Peyer's patch (tissue), 4 donors: ENCODE measurements at regions not wholly inside any gene's neighbourhood (a gene's known extent, or its start where the extent isn't known, plus 50 kb on each side); places are given as distances from the start of the nearest gene placed in this dataset.
"Not testable (repeated sequence)": the region's sequence is repeated elsewhere in the genome, so short reads cannot be mapped to it uniquely, and the experiment has no call there.

ENCODE experiments used
- DNase-seq, 3 donors: peaks; one replicate each; pipeline ENCODE4 v3.0.0-alpha.2; 2017 to 2019
- H3K27ac ChIP-seq, 4 donors: fragments of 200-600 bp; sonication (generic); one replicate each; pipeline ENCODE4 v1.5.1; 2016 to 2019
- H3K27me3 ChIP-seq, 2 donors: fragments of 200-600 bp; sonication (generic); one replicate each; pipeline ENCODE4 v1.5.1; 2019
- H3K36me3 ChIP-seq, 3 donors: fragments of 200-600 bp; sonication (generic); one replicate each; pipeline ENCODE4 v1.5.1; 2016 to 2019
- H3K4me1 ChIP-seq, 4 donors: fragments of 200-600 bp; sonication (generic); one replicate each; pipeline ENCODE4 v1.5.1; 2016 to 2019
- H3K4me3 ChIP-seq, 4 donors: fragments of 200-600 bp; sonication (generic); 1 replicate in 3 of 4; 2 replicates in 1 of 4; pipeline ENCODE4 v1.5.1; 2016 to 2019; ENCODE audit warnings: mild to moderate bottlenecking in 1 of 4
- H3K9me3 ChIP-seq, 4 donors: fragments of 200-600 bp; sonication (generic); one replicate each; pipeline ENCODE4 v1.5.1; 2016 to 2019; ENCODE audit warnings: mild to moderate bottlenecking in 1 of 4
- POLR2A ChIP-seq, 2 donors: fragments of 450-650 bp; IDR thresholded peaks; one replicate each; pipeline ENCODE4 v1.5.1; 2017; ENCODE audit warnings: antibody characterized with exemption in 2 of 2, mild to moderate bottlenecking in 2 of 2, moderate library complexity in 2 of 2
- TF ChIP-seq, protein P1 (sequence below), 6 experiments: fragments of 450-650 bp in 4 of 6; fragments of 200-600 bp in 2 of 6; sonication (generic) in 1 of 6; IDR thresholded peaks; one replicate each; pipeline ENCODE4 v1.5.1; 2017 to 2019; ENCODE audit warnings: antibody characterized with exemption in 6 of 6, mild to moderate bottlenecking in 3 of 6, moderate library complexity in 1 of 6

DNA sequence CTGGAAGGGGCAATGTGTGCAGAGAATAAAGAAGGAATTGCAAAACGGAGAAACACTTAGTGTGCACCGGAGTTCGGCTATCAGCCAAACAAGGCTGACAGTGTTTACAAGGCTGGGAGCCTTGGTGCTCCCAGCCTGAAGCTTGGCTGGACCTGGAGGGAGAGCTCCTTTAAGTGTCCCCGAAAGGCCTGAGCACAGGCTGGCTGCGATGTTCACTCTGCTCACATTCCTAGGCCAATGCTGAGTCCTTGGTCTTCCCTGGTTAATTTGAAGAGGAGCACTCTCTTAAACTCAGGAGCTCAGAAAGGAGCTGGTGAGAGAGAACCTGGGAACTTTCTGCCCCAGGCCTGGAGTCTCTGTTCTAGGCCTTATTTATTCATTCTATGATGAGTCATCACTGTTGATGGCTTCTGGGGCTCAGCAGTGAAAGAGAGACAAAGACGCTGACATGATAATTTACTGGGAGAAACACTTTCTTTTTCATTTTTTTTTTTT, 88.6 kb upstream of the MYO10 start:
- no peak overlapping the region for H3K4me3 ChIP-seq
- no peaks in the 10 kb centered on the region for H3K36me3 ChIP-seq
- H3K27ac ChIP-seq = peak overlapping the region in 1 of 4 donors; percentile 16
- DNase-seq = no peak
- no peaks in the 10 kb centered on the region for H3K4me1 ChIP-seq
- TF ChIP-seq, protein P1, sequence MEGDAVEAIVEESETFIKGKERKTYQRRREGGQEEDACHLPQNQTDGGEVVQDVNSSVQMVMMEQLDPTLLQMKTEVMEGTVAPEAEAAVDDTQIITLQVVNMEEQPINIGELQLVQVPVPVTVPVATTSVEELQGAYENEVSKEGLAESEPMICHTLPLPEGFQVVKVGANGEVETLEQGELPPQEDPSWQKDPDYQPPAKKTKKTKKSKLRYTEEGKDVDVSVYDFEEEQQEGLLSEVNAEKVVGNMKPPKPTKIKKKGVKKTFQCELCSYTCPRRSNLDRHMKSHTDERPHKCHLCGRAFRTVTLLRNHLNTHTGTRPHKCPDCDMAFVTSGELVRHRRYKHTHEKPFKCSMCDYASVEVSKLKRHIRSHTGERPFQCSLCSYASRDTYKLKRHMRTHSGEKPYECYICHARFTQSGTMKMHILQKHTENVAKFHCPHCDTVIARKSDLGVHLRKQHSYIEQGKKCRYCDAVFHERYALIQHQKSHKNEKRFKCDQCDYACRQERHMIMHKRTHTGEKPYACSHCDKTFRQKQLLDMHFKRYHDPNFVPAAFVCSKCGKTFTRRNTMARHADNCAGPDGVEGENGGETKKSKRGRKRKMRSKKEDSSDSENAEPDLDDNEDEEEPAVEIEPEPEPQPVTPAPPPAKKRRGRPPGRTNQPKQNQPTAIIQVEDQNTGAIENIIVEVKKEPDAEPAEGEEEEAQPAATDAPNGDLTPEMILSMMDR (IDR thresholded peaks at IDR 0.05) = no peak
- TF ChIP-seq POLR2A (IDR thresholded peaks at IDR 0.05) = no peak
- H3K9me3 ChIP-seq = no peaks in the 10 kb centered on the region
- no peaks in the 10 kb centered on the region for H3K27me3 ChIP-seq

DNA sequence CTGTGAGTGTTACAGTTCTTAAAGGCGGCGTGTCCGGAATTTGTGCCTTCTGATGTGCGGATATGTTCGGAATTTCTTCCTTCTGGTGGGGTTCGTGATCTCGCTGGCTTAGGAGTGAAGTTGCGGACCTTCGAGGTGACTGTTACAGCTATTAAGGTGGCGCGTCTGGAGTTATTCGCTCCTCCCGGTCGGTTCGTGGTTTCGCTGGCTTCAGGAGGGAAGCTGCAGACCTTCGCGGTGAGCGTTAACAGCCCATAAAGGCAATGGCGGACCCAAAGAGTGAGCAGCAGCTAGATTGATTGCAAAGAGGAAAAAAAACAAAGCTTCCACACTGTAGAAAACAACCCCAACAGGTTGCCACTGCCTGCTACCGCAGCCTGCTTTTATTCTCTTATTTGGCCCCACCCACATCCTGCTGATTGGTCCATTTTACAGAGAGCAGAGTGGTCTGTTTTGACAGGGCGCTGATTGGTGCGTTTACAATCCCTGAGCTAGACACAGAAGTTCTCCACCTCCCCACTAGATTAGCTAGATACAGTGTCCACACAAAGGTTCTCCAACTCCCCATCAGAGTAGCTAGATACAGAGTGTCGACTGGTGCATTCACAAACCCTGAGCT, 95.7 kb upstream of the MYO10 start:
- not testable (repeated sequence) for H3K9me3 ChIP-seq, H3K4me1 ChIP-seq, H3K36me3 ChIP-seq, H3K4me3 ChIP-seq, H3K27ac ChIP-seq, DNase-seq, H3K27me3 ChIP-seq

DNA sequence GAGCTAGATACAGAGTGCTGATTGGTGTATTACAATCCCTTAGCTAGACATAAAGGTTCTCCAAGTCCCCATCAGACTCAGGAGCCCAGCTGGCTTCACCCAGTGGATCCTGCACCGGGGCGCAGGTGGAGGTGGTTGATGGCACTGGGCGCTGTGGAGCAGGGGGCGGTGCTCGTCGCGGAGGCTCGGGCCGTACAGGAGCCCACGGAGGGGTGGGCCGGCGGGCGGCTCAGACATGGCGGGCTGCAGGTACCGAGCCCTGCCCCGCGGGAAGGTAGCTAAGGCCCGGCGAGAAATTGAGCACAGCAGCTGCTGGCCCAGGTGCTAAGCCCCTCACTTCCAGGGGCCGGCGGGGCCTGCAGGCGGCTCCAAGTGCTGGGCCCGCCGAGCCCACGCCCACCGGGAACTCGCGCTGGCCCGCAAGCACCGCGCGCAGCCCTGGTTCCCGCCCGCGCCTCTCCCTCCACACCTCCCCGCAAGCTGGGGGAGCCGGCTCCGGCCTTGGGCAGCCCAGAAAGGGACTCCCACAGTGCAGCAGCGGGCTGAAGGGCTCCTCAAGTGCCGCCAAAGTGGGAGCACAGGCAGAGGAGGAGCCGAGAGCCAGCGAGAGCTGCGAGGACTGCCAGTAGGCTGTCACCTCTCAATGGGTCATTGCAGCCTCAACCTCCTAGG, 96.4 kb upstream of the MYO10 start:
- not testable (repeated sequence) for H3K27ac ChIP-seq, DNase-seq, H3K9me3 ChIP-seq, H3K27me3 ChIP-seq, H3K36me3 ChIP-seq, H3K4me1 ChIP-seq, H3K4me3 ChIP-seq

DNA sequence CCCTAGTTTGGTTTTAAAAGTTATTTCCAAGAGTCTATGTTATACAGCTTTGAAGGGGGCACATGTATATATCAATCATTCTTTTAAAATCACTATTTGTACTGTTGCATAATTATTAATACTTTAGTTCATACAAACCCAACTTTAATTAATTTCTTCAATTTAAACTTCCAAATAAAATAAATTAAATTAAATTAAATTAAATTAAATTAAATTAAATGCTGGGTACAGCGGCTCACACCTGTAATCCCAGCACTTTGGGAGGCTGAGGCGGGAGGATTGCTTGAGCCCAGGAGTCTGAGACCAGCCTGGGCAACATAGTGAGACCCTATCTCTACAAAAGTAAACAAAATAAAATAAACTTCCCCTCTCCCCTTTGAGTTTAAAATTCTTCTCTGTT, 98.9 kb upstream of the MYO10 start:
- not testable (repeated sequence) for H3K36me3 ChIP-seq, H3K9me3 ChIP-seq, H3K4me3 ChIP-seq, H3K27me3 ChIP-seq, DNase-seq, H3K4me1 ChIP-seq, H3K27ac ChIP-seq

DNA sequence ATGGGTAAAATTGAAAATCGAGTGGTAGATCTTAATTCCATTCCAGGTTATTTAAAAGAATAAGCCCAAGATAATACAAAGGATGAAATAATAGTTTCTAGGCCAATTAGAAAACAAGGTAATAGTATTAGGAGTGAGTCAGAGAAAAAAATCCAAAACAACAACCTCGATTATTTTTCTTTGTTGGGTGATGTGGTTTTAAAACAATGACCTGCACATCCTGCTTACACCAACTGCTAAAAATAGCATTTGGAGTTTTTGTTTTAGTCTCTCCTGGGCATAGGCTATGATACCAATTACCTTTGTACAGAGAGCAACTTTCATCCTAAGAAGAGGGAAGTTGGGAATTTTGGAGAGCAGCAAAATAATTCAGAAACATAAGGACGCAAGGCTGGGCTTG, 101.7 kb upstream of the MYO10 start:
- H3K36me3 ChIP-seq = no peaks in the 10 kb centered on the region

DNA sequence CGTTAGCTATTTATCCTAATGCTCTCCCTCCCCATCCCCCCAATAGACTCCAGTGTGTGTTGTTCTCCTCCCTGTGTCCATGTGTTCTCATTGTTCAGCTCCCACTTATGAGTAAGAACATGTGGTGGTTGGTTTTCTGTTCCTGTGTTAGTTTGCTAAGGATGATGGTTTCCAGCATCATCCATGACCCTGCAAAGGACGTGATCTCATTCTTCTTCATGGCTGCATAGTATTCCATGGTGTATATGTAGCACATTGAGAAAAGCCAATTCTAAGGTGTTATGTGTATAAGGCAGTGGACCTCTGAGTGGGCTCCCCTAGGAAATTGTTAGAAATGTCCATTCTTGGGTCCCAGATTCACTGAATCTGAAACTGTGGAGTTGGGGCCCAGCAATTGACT, 103.1 kb upstream of the MYO10 start:
- H3K27me3 ChIP-seq = no peaks in the 10 kb centered on the region
- H3K27ac ChIP-seq = no peak overlapping the region
- no peak for DNase-seq
- no peak overlapping the region for H3K4me3 ChIP-seq
- no peaks in the 10 kb centered on the region for H3K9me3 ChIP-seq
- H3K36me3 ChIP-seq = no peaks in the 10 kb centered on the region
- H3K4me1 ChIP-seq = no peaks in the 10 kb centered on the region
- TF ChIP-seq POLR2A (IDR thresholded peaks at IDR 0.05) = no peak
- TF ChIP-seq, protein P1 (IDR thresholded peaks at IDR 0.05) = no peak

More for the DNA sequence above, 101.7 kb upstream of the MYO10 start:
- H3K4me3 ChIP-seq = no peak overlapping the region
- TF ChIP-seq POLR2A (IDR thresholded peaks at IDR 0.05) = no peak
- TF ChIP-seq, protein P1 (IDR thresholded peaks at IDR 0.05) = no peak
- H3K27me3 ChIP-seq = no peaks in the 10 kb centered on the region
- no peak overlapping the region for H3K27ac ChIP-seq
- H3K9me3 ChIP-seq = no peaks in the 10 kb centered on the region
- no peaks in the 10 kb centered on the region for H3K4me1 ChIP-seq
- DNase-seq = no peak

DNA sequence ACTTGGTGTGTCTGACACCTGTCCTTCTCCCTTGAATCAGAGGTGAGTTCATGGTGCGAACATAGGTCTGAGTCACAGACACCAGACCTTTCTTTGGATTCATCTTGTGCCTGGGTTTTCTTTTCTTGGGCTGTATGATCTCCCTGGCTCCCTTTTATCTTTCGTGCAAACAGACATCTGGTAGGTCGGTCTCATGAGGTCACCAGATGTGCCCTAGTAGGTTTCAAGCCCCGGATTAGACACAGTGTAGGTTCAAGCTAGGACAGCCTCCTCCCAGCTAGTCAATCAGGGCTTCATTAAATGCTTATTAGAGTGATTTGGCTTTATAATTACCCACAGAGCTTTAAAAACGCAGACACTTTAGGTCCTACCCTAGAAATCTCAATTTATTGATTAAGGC, 106.0 kb upstream of the MYO10 start:
- H3K27me3 ChIP-seq = no peaks in the 10 kb centered on the region
- no peak overlapping the region for H3K27ac ChIP-seq
- no peak overlapping the region for H3K4me3 ChIP-seq
- no peak for DNase-seq
- TF ChIP-seq, protein P1 (IDR thresholded peaks at IDR 0.05) = no peak
- TF ChIP-seq POLR2A (IDR thresholded peaks at IDR 0.05) = no peak
- no peaks in the 10 kb centered on the region for H3K9me3 ChIP-seq
- no peaks in the 10 kb centered on the region for H3K4me1 ChIP-seq
- H3K36me3 ChIP-seq = no peaks in the 10 kb centered on the region
